A673 (cell line): ENCODE measurements at regions not wholly inside any gene's neighbourhood (a gene's known extent, or its start where the extent isn't known, plus 50 kb on each side); places are given as distances from the start of the nearest gene placed in this dataset.

Experiments
- BruUV-seq: library from RNA; stranded (reverse); fragments of 400-500 nt; replicated peaks from 2 replicates; lab custom pipeline; 2021; lab: Mats Ljungman, UMichigan
- CTCF ChIA-PET: fragments of 300-600 bp; sonication (Branson Sonifier 250); formaldehyde crosslinking; loops from one replicate; lab custom pipeline; 2022; ENCODE audit warnings: antibody characterized with exemption; lab: Charles Lee
- POLR2A ChIA-PET: fragments of 300-600 bp; sonication (Branson Sonifier 250); formaldehyde crosslinking; loops from one replicate; lab custom pipeline; 2022; ENCODE audit warnings: antibody characterized with exemption; ENCODE audit not compliant: low non-redundant PET; lab: Charles Lee
- DNase-seq: peaks from one replicate; pipeline ENCODE4 v3.0.0-alpha.2; 2015; ENCODE audit warnings: low spot score
- H3K27ac ChIP-seq: fragments of 200-600 bp; sonication (generic); 2 replicates; pipeline ENCODE4 v1.5.1; 2016; ENCODE audit warnings: mixed run types, low read depth, mild to moderate bottlenecking, mixed read lengths, antibody characterized with exemption, low read length; ENCODE audit not compliant: poor library complexity, severe bottlenecking
- H3K27me3 ChIP-seq: fragments of 200-600 bp; sonication (generic); replicated peaks from 2 replicates; pipeline ENCODE4 v1.6.1; 2017; ENCODE audit warnings: mixed run types, low read depth, mild to moderate bottlenecking, mixed read lengths, antibody characterized with exemption, low read length; ENCODE audit not compliant: insufficient read depth, poor library complexity
- H3K36me3 ChIP-seq: fragments of 200-600 bp; sonication (generic); 2 replicates; pipeline ENCODE4 v1.6.1; 2016; ENCODE audit warnings: mixed run types, mild to moderate bottlenecking, mixed read lengths, antibody characterized with exemption, low read length; ENCODE audit not compliant: insufficient read depth, poor library complexity, severe bottlenecking
- H3K4me1 ChIP-seq: fragments of 200-600 bp; sonication (generic); 2 replicates; pipeline ENCODE4 v1.6.1; 2017; ENCODE audit warnings: mixed run types, mild to moderate bottlenecking, mixed read lengths, antibody characterized with exemption, low read length; ENCODE audit not compliant: insufficient read depth, poor library complexity, severe bottlenecking
- H3K4me3 ChIP-seq: fragments of 200-600 bp; sonication (generic); 2 replicates; pipeline ENCODE4 v1.5.1; 2016; ENCODE audit warnings: low read depth, mixed run types, mild to moderate bottlenecking, mixed read lengths, low read length; ENCODE audit not compliant: poor library complexity, severe bottlenecking
- H3K9me3 ChIP-seq: fragments of 200-600 bp; sonication (generic); 2 replicates; pipeline ENCODE4 v1.6.1; 2016; ENCODE audit warnings: mixed run types, low read depth, mild to moderate bottlenecking, mixed read lengths, antibody characterized with exemption, low read length; ENCODE audit not compliant: poor library complexity, severe bottlenecking
- EZH2 ChIP-seq: fragments of 200-600 bp; sonication (generic); IDR thresholded peaks from 2 replicates; pipeline ENCODE4 v1.6.1; 2017; ENCODE audit warnings: borderline replicate concordance, low read depth, mild to moderate bottlenecking, mixed read lengths, antibody characterized with exemption, low read length; ENCODE audit not compliant: poor library complexity, severe bottlenecking
- intact Hi-C: fragments of 100-400 bp; cut with micrococcal nuclease; formaldehyde crosslinking; loops from one replicate; pipeline ENCODE4 v1.10.0; 2022; ENCODE audit not compliant: unreplicated experiment
- TF ChIP-seq, protein P1 (sequence below): fragments of 300-800, 200-600 bp; sonication (generic); conservative IDR thresholded peaks from 2 replicates; pipeline ENCODE4 v1.5.1; 2017; ENCODE audit warnings: low read depth, mild to moderate bottlenecking, antibody characterized with exemption, low read length, moderate library complexity, mixed read lengths

DNA sequence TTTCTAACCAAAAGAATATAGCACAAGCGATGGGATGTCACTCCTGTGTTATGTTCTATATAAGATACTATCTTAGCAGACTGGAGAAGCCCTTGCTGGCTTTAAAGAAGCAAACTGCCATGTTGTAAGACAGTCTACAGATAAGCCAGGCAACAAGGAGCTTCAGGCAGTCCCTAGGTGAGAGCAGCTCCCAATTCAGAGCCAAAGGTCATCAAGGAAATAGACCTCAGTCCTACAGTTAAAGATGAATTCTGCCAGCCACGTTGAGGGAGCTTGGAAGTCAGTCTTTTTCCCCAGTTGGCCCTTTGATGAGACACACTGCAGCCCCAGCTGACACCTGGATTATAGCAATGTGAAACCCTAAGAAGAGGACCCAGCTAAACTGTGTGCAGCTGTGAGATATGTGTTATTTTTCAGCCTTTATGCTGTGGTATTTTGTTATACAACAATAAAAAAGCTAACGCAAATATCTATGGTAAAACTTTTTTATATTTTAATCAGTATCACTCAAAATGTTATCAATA, 102.5 kb upstream of the AKAP13 start:
- intact Hi-C loops, result no loop called here
- BruUV-seq, result no TSS peak
- CTCF ChIA-PET, result no interaction called here

GRCh38 chr15:85280203-85280602, 100.2 kb upstream of the AKAP13 start:
- ChIA-PET POLR2A (no interaction called here), CTCF (no interaction called here)
- Histone ChIP-seq H3K27me3 (no peaks in the 10 kb centered on the region), H3K36me3 (no peaks in the 10 kb centered on the region), H3K27ac (no peak overlapping the region), H3K9me3 (no peaks in the 10 kb centered on the region), H3K4me1 (no peaks in the 10 kb centered on the region), H3K4me3 (no peak overlapping the region)
- BruUV-seq, result no TSS peak
- no peak for DNase-seq
- no peak for TF ChIP-seq EZH2
- TF ChIP-seq, protein P1, sequence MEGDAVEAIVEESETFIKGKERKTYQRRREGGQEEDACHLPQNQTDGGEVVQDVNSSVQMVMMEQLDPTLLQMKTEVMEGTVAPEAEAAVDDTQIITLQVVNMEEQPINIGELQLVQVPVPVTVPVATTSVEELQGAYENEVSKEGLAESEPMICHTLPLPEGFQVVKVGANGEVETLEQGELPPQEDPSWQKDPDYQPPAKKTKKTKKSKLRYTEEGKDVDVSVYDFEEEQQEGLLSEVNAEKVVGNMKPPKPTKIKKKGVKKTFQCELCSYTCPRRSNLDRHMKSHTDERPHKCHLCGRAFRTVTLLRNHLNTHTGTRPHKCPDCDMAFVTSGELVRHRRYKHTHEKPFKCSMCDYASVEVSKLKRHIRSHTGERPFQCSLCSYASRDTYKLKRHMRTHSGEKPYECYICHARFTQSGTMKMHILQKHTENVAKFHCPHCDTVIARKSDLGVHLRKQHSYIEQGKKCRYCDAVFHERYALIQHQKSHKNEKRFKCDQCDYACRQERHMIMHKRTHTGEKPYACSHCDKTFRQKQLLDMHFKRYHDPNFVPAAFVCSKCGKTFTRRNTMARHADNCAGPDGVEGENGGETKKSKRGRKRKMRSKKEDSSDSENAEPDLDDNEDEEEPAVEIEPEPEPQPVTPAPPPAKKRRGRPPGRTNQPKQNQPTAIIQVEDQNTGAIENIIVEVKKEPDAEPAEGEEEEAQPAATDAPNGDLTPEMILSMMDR, result no peak
- intact Hi-C loops, result no loop called here

More for the DNA sequence above, 102.5 kb upstream of the AKAP13 start:
- Histone ChIP-seq H3K9me3 (no peaks in the 10 kb centered on the region), H3K27ac (no peak overlapping the region), H3K4me1 (no peaks in the 10 kb centered on the region), H3K4me3 (no peak overlapping the region), H3K36me3 (no peaks in the 10 kb centered on the region), H3K27me3 (no peaks in the 10 kb centered on the region)
- DNase-seq, result no peak
- no peak for TF ChIP-seq EZH2
- TF ChIP-seq, protein P1, result no peak
- POLR2A ChIA-PET, result no interaction called here

DNA sequence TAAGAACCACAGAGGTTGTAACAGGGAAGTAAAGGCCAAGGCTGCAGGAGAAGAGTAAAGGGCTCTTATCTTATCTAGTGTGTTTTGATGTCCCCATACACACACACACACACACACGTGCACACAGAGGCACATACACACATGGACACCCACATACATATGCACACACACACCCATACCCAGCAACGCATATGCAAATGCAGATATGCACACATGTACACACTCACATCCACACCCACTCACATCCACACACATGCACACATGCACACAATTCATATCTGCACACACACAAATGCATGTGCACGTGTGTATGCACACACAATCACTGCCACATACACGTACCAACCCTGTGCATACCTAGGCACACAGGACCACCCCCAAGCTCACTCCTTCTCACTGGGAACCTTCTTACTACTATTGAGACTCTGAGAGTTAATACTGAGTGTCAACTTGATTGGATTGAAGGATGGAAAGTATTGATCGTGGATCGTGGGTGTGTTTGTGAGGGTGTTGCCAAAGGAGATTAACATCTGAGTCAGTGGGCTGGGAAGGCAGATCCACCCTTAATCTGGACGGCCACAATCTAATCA, 99.0 kb upstream of the AKAP13 start:
- DNase-seq, result no peak
- Histone ChIP-seq H3K4me3 (no peak overlapping the region), H3K9me3 (no peaks in the 10 kb centered on the region), H3K4me1 (no peaks in the 10 kb centered on the region), H3K36me3 (no peaks in the 10 kb centered on the region), H3K27ac (no peak overlapping the region), H3K27me3 (no peaks in the 10 kb centered on the region)
- ChIA-PET POLR2A (no interaction called here), CTCF (no interaction called here)
- TF ChIP-seq, protein P1, result no peak
- no peak for TF ChIP-seq EZH2
- no TSS peak for BruUV-seq
- intact Hi-C loops, result no loop called here
